Neuron (in vitro differentiated cells): ENCODE measurements at regions not wholly inside any gene's neighbourhood (a gene's known extent, or its start where the extent isn't known, plus 50 kb on each side); places are given as distances from the start of the nearest gene placed in this dataset.

Source experiments
- H2AFZ ChIP-seq: one replicate; pipeline ENCODE4 v1.6.1; 2013; ENCODE audit warnings: low read depth, mild to moderate bottlenecking, inconsistent platforms, low read length, moderate library complexity
- H3K27me3 ChIP-seq: one replicate; pipeline ENCODE4 v1.6.1; 2013; ENCODE audit warnings: low read length; ENCODE audit not compliant: insufficient read depth
- H3K36me3 ChIP-seq: one replicate; pipeline ENCODE4 v1.6.1; 2013; ENCODE audit warnings: low read length; ENCODE audit not compliant: insufficient read depth
- H3K4me1 ChIP-seq: one replicate; pipeline ENCODE4 v1.6.1; 2013; ENCODE audit warnings: low read length; ENCODE audit not compliant: insufficient read depth
- H3K4me3 ChIP-seq: 2 replicates; pipeline ENCODE4 v1.5.1; 2013; ENCODE audit warnings: mild to moderate bottlenecking, low read length, moderate library complexity
- H3K9me3 ChIP-seq: one replicate; pipeline ENCODE4 v1.6.1; 2013; ENCODE audit warnings: low read length

- no peaks in the 10 kb centered on the region for H3K9me3 ChIP-seq
- no peaks in the 10 kb centered on the region for H3K36me3 ChIP-seq
- no peak overlapping the region for H3K4me3 ChIP-seq
- no peak overlapping the region for H2AFZ ChIP-seq
- no peaks in the 10 kb centered on the region for H3K27me3 ChIP-seq
- H3K4me1 ChIP-seq: no peaks in the 10 kb centered on the region
Observed at GRCh38 chr2:78541451-78542267, 483.8 kb upstream of the REG3G start.

DNA sequence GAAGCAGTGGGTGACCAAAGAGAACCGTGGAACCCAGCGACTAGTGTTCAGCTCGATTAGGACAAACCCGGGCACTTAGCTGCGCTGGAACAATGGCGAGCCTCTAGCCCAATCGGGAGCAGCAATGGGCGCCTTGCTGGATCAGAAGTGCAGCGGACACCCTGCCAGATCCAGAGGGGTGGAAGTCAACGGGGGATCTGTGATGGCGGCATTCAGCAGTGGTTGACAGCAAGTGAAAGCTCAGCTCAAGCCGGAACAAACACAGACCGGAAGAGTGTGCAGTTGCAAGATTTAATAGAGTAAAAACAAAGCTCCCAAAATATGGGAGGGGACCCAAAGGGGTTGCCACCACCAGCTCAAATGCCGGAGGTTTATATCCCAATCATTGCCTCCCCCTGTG lies 478.7 kb upstream of the REG3G start:
- H3K36me3 ChIP-seq: no peaks in the 10 kb centered on the region
- H3K9me3 ChIP-seq: no peaks in the 10 kb centered on the region
- no peak overlapping the region for H3K4me3 ChIP-seq
- no peak overlapping the region for H2AFZ ChIP-seq
- H3K27me3 ChIP-seq: no peaks in the 10 kb centered on the region
- no peaks in the 10 kb centered on the region for H3K4me1 ChIP-seq

DNA sequence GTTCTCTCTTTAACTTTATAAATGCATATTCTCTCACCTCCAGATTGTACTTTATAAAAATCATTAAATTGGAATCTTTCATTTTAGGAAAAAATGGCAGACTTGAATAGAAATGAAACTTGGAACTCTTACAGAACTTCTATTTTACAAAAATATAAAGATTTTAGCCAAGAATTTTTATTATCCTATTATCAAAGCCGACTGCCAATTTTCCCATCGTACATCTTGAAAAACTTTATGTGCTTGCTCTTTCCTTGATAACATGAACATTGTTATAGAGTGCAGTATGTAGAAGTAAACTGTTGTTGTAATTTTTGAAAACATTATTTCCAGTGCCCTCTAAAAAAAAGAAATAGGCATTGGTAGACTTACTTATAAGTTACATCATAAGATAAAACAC lies 475.7 kb upstream of the REG3G start:
- Histone ChIP-seq H2AFZ (no peak overlapping the region), H3K9me3 (no peaks in the 10 kb centered on the region), H3K36me3 (no peaks in the 10 kb centered on the region), H3K27me3 (no peaks in the 10 kb centered on the region), H3K4me1 (no peaks in the 10 kb centered on the region), H3K4me3 (no peak overlapping the region)

GRCh38 chr2:78553866-78554647 lies 471.4 kb upstream of the REG3G start:
- H3K4me3 ChIP-seq: no peak overlapping the region
- H3K9me3 ChIP-seq: no peaks in the 10 kb centered on the region
- no peak overlapping the region for H2AFZ ChIP-seq
- H3K4me1 ChIP-seq: no peaks in the 10 kb centered on the region
- no peaks in the 10 kb centered on the region for H3K36me3 ChIP-seq
- H3K27me3 ChIP-seq: no peaks in the 10 kb centered on the region

DNA sequence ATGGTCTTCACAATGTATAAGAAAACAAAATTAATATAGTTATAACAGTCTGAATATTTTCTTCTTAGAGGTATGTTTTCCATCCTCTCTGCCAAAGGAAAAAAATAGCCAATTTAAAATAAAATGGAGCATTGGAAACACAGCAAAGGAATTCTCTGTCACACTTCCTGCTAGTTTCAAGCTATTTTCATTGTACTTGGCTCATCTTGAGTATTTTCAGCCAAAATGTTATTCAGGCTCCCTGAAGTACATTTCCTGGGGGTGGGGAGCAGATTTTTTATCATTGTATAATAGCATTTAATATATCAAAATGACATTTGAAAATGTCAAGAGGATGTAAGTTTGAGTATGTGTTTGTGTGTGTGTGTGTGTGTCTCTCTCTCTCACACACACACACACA lies 463.6 kb upstream of the REG3G start:
- no peaks in the 10 kb centered on the region for H3K36me3 ChIP-seq

GRCh38 chr2:78564666-78565065 lies 460.8 kb upstream of the REG3G start:
- Histone ChIP-seq H3K27me3 (no peaks in the 10 kb centered on the region), H3K4me1 (no peaks in the 10 kb centered on the region), H3K9me3 (no peaks in the 10 kb centered on the region), H3K36me3 (no peaks in the 10 kb centered on the region), H2AFZ (no peak overlapping the region), H3K4me3 (no peak overlapping the region)

More for the DNA sequence above, 463.6 kb upstream of the REG3G start:
- no peaks in the 10 kb centered on the region for H3K27me3 ChIP-seq
- H2AFZ ChIP-seq: no peak overlapping the region
- no peaks in the 10 kb centered on the region for H3K9me3 ChIP-seq
- no peaks in the 10 kb centered on the region for H3K4me1 ChIP-seq
- H3K4me3 ChIP-seq: no peak overlapping the region

GRCh38 chr2:78568782-78569373 lies 456.6 kb upstream of the REG3G start:
- H3K27me3 ChIP-seq: no peaks in the 10 kb centered on the region
- H2AFZ ChIP-seq: no peak overlapping the region
- no peaks in the 10 kb centered on the region for H3K4me1 ChIP-seq
- H3K9me3 ChIP-seq: no peaks in the 10 kb centered on the region
- H3K4me3 ChIP-seq: no peak overlapping the region
- no peaks in the 10 kb centered on the region for H3K36me3 ChIP-seq

- Histone ChIP-seq H3K27me3 (no peaks in the 10 kb centered on the region), H3K9me3 (no peaks in the 10 kb centered on the region), H3K4me3 (no peak overlapping the region), H3K36me3 (no peaks in the 10 kb centered on the region), H2AFZ (no peak overlapping the region), H3K4me1 (no peaks in the 10 kb centered on the region)
Observed at GRCh38 chr2:78576409-78576808, 449.1 kb upstream of the REG3G start.

GRCh38 chr2:78585871-78586270 lies 439.6 kb upstream of the REG3G start:
- Histone ChIP-seq H3K4me3 (no peak overlapping the region), H3K27me3 (no peaks in the 10 kb centered on the region), H3K36me3 (no peaks in the 10 kb centered on the region), H3K4me1 (no peaks in the 10 kb centered on the region), H2AFZ (no peak overlapping the region), H3K9me3 (no peaks in the 10 kb centered on the region)

GRCh38 chr2:78586316-78586715 lies 439.2 kb upstream of the REG3G start:
- no peak overlapping the region for H2AFZ ChIP-seq
- no peaks in the 10 kb centered on the region for H3K36me3 ChIP-seq
- H3K4me1 ChIP-seq: no peaks in the 10 kb centered on the region
- no peaks in the 10 kb centered on the region for H3K9me3 ChIP-seq
- no peaks in the 10 kb centered on the region for H3K27me3 ChIP-seq
- no peak overlapping the region for H3K4me3 ChIP-seq

DNA sequence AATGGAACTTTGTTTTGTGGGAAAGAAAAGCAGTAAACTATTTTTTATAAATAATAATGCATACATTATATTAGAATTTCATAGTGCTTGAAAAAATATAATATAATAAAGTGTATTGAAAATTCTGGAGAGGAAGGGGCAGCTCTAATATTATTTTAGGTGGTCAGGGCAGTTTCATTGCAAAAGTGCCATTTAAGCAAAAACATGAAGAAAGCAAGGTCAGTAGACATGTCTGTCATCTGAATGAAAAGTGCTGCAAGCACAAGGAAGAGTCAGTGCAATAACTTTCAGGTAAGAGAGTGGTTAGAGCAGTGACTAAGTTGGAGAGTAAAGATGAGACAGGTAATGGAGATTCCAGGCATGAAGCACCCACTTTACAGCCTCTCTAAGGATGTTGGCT lies 435.6 kb upstream of the REG3G start:
- no peaks in the 10 kb centered on the region for H3K9me3 ChIP-seq
- no peaks in the 10 kb centered on the region for H3K4me1 ChIP-seq
- H3K27me3 ChIP-seq: no peaks in the 10 kb centered on the region
- H3K4me3 ChIP-seq: no peak overlapping the region
- no peak overlapping the region for H2AFZ ChIP-seq
- H3K36me3 ChIP-seq: no peaks in the 10 kb centered on the region

DNA sequence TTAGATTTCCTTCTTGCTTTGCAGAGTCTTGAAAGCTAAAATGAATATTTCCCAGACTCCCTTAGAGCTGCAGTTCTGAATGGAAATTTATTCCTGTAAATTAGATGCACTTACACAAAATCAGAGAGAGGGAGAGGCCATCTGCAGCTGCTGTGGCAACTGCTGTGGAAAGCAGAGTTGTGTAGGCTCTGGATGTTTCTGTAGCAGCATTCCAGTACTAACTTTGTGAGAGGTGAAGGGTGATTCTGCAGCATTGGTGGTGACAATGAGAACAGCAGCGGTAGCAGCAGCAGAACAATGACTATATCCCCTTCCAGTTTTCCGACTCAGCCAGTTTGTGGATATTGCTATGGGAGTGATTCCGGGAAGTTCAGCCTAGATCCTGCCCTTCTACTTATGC lies 433.0 kb upstream of the REG3G start:
- Histone ChIP-seq H2AFZ (no peak overlapping the region), H3K36me3 (no peaks in the 10 kb centered on the region), H3K4me3 (no peak overlapping the region), H3K4me1 (no peaks in the 10 kb centered on the region), H3K9me3 (no peaks in the 10 kb centered on the region), H3K27me3 (no peaks in the 10 kb centered on the region)

- Histone ChIP-seq H3K4me1 (no peaks in the 10 kb centered on the region), H3K9me3 (no peaks in the 10 kb centered on the region), H3K4me3 (no peak overlapping the region), H3K27me3 (no peaks in the 10 kb centered on the region), H3K36me3 (no peaks in the 10 kb centered on the region), H2AFZ (no peak overlapping the region)
Observed at GRCh38 chr2:78601113-78601512, 424.4 kb upstream of the REG3G start.
